GM18502 (cell line): ENCODE measurements at regions not wholly inside any gene's neighbourhood (a gene's known extent, or its start where the extent isn't known, plus 50 kb on each side); places are given as distances from the start of the nearest gene placed in this dataset.
"Not testable (repeated sequence)": the region's sequence is repeated elsewhere in the genome, so short reads cannot be mapped to it uniquely, and the experiment has no call there.

ENCODE experiments used
- ATAC-seq: cut with Tn5 transposase; IDR thresholded peaks from one replicate; pipeline ENCODE4 v1.9.1; 2021; ENCODE audit warnings: mild to moderate bottlenecking; ENCODE audit not compliant: unreplicated experiment, poor library complexity

DNA sequence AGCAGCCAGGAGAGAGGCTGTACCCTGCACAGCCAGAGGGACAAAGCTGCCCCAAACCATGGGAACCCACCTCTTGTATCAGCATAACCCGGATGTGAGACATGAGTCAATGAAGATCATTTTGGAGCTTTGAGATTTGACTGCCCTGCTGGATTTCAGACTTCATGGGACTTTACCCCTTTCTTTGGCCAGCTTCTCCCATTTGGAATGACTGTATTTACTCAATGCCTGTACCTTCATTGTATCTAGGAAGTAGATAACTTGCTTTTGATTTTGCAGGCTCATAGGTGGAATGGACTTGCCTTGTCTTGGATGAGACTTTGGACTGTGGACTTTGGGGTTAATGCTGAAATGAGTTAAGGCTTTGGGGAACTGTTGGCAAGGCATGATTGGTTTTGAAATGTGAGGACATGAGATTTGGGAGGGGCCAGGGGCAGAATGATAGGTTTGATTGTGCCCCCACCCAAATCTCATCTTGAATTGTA is 616.2 kb downstream of the RWDD3 start:
- ATAC-seq: no peak

DNA sequence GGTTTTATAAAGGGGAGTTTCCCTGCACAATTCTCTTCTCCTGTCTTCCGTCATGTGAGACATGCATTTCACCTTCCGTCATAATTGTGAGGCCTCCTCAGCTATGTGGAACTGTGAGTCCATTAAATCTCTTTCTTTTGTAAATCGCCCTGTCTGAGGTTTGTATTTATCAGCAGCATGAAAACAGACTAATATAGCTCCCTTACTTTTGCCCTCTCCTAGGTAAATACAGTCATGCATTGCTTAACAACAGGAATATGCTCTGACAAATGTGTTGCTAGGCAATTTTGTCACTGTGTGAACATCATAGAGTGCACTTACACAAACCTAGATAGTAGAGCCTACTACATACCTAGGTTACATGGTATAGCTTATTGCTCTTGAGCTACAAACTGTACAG is 616.8 kb downstream of the RWDD3 start:
- no peak for ATAC-seq

DNA sequence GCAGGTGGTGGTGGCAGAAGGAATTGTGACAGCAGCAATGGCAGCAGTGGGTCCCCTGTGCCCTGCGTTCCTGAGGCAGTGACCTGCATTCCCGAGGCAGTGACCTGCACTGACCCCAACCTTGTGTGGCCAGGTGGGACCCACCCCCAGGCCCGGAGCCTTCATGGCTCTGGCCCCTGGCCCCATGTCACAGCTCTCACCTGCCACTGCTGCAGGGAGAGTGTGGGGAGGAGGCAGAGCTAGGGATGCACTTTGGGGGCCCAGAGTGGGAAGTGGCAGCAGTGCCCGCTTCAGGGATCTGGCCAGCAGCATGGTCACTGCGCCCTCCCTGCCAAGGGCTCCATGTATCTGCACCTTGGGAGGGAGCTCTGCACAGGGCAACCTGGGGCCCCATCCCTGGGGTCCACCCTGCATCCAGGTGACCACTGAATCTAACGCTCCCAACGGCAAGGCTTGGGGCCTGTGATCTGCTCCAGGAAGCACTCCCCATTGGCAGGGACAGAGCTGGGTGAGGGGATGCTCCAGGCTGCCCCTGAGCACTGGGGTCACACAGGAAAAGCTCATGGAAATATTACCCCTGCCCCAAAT is 618.6 kb downstream of the RWDD3 start:
- ATAC-seq: no peak

DNA sequence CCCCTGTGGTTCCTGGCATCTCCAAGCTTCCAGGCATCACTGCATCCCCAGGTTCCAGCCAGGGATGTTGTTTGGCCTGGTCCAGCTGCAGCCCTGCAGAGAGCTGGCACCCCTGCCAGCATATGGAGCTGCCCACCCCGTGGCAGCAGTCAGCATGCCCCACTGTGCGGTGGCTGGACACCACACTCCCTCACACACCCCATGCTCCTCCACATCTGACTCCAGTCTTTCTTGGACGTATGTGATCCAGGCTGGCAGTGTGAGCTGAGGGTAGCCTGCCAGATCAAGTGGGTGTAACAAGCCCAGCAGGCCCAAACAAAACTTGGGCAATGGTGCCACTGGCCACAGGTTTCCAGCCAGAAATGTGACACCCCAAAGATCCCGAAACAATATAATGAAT is 620.4 kb downstream of the RWDD3 start:
- ATAC-seq: no peak

DNA sequence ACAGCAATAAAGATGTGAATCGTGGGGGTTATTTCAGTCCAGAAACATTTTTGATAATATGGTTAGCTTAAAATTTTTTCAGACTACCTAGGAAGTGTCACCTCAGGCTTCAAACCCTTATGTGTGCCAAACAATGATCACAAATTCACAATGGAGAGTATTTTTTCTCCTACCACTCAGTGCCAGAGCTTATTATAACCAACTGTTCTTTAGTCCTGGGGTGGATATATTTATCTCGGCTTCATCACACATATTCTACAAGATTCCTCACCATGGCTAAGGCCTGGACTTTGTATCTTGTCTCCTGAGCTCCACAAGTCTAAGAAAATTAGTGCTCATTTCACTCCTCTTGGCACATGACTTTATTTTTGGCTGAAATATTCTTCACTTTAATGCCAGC is 629.1 kb downstream of the RWDD3 start:
- no peak for ATAC-seq

DNA sequence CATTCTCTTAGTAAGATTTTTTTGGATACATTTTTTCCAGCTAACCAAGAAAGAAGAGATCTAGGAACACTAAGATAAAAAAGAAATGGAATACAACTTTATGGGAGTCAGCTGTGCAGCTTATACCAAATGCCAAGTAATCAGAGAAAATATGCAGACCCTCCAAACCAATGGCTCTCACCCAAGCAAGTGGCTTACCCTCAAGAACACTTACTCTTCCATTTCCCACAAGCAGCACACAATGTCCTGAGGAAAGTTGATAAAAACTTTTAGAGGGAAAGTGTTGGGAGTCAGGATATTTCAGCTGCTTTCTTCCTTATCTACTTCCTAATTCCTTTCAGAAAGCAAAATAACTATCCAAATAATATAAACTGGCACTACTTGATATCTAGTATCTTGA is 631.8 kb downstream of the RWDD3 start:
- ATAC-seq: no peak

DNA sequence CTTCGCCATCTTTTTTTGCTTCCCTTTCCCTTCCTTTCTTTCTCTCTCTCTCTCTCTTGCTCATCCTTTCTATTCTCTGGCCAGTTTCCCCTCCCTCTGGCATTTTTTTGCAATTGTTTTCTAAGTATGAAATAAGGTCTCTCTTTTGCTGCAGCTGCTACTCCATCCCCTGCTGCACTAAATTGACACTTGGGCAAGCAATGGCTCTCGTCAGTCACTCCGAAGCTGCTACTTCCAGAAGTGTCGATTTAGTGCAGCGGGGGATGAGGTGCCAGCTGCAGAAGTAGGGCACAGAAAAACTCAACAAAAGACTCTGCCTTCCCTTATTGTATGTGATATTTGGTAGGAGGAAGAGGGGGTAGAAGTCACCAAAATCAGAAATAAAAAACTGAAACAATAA is 642.3 kb downstream of the RWDD3 start:
- ATAC-seq: no peak

DNA sequence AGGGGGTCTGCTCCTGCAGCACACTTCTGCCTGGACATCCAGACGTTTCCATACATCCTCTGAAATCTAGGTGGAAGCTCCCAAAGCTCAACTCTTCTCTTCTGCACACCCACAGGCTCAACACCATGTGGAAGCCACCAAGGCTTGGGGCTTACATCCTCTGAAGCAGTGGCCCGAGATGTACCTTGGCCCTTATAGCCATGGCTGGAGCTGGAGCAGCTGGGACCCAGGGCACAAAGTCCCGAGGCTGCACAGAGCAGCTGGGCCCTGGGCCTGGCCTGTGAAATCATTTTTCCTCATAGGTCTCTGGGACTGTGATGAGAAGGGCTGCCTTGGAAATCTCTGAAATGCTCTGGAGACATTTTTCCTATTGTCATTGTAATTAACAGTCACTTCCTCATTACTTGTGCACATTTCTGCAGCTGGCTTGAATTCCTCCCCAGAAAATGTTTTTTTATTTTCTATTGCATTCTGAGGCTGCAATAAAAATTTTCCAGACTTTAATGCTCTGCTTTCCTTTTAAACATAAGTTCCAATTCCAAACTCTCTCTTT is 645.6 kb downstream of the RWDD3 start:
- ATAC-seq: no peak

DNA sequence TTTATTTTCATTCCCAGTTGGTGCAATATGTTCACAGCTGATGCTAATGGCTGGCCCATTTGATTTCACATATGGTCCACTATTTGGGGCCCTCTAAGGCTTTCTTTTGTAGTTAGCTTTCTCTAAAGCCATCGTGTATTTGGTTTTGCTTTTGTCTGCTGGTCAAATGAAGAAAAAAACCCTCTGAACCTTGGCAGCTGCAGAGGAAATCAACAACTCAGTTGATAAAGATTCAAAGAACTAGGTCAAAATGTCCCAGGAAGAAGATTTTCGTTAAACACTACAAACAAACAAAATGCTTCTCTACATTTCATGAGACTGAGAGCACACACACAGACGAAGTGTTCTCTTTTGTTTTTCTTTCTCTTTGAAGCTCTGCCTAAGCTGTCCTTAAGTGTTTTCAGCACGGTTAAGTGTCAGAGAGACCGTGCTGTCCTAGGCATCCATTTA is 655.0 kb downstream of the RWDD3 start:
- no peak for ATAC-seq

DNA sequence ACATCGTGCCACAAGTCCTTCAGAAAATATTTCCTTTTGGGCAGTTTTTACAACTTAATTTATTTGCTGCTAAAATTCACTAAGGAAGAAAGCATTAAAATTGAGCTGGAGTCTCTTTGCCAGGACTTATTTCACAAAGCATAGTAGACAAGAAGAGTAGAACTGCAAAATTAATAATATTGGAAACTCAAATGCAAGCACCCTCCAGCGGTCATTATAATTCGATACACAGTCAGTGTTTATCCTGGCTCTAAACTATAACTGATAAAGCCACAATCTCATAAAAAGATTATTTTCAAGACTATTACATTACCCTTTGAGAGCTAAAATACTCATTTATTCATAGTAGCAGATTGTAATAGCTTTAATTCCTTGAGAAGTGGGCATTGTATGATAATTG is 655.4 kb downstream of the RWDD3 start:
- ATAC-seq: no peak

DNA sequence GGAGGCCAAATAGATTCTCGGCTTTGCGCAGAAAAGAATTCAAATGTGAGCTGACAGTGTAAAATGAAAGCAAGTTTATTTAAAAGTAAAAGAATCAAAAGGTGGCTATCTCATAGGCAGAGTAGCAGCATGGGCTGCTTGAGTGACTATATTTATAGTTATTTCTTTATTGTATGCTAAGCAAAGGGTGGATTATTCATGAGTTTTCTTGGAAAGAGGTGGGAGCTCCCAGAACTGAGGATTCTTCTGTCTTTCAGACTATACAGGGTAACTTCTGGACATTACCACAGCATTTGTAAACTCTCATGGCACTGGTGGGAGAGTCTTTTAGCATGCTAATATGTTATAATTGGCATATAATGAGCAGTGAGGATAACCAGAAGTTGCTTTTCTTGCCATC is 659.9 kb downstream of the RWDD3 start:
- ATAC-seq: no peak

DNA sequence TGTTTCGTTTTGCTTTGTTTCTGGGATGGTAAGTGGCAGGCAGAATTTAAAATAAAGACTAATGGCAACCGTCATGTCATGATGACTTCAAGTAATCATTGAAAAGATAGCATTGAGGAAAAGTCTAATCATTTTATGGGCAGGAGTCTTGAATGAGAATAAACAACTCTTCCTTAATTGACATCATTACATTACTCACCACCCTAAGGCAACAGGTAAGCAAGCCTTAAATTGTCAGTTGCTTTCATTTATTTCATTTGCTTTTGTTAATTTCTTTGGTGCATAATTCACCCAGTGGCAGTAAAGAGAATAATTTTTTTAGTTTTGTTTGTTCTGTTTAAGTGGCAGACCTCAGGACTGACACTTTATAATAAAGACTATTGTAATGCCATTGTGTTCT is 669.0 kb downstream of the RWDD3 start:
- no peak for ATAC-seq

DNA sequence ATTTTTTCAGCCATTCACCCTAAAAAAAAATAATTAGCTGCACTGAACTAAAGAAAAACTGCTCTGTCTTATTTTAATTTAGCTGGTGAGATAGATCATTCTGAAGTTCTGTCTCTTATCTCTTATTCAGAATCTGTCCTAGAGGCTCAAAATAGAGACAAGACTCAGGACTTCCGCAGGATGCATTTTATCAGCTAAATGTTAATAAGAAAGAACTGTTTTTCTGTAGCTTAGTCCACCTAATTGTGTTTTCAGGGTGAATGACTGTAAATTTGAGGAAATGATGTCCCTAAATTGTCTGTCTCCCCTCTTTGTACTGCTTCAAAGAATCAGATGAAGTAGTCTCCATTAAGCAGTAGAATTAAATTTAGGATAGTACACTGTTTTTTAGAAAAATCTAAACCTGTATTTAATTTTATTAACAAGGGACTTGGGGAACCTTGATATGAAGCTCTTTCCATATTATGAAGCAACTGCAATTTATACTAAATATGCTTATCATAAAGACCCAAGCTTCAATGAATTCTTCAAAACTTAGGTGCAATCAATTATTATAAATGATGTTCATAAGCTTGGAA is 671.9 kb downstream of the RWDD3 start:
- ATAC-seq: no peak

DNA sequence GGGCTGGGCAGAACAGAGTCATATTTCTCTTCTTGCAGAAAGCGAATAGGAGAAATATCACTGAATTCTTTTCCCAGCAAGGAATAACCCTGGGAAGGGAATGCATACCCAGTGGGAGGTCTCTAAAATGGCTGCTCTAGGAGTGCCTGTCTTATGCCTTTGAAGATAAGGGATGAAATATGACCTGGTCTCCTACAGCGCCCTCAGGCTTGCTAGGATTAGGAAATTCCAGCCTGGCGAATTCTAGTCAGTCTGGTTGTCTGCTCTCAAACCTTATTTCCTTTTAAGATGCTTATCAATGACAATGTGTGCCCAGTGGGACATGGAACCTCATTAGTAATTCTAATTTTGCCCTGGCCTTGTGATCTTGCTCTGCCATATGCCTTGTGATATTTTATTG is 677.7 kb downstream of the RWDD3 start:
- not testable (repeated sequence) for ATAC-seq

DNA sequence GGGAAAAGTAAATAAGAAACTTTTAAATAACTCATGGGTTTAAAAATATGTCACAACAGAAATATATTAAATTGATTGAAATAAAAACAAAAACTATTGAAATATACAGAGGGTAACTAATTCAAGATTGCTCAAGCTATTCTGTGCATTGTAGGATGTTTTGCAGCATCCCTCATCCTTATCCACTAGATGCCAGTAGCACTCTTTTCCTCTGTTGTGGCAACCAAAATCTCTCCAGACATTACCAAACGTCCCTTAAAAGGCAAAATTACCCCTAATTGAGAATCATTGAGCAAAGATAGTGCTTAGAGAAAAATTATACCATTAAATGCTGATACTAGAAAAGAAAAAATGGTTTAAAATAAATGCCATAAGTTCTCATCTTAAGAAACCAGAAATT is 682.6 kb downstream of the RWDD3 start:
- no peak for ATAC-seq

DNA sequence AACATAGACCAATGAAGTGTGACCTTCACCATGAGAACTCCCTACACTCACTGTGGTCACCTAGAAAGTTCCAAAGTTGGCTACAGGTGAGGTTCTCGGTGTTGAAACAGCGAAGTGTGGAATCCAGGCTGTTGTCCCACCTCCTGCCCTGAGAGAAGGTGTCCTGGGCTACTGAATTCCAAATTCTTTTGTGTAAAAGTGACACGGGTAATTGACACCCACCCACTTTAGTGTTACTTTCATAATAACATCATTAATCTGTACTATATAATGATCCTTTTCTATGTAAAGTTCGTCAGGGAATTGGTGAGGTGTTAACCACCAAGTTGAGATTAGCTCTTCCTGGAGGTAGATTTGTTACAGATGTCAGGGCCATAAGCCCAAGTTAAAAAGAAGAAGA is 690.7 kb downstream of the RWDD3 start:
- ATAC-seq: no peak

DNA sequence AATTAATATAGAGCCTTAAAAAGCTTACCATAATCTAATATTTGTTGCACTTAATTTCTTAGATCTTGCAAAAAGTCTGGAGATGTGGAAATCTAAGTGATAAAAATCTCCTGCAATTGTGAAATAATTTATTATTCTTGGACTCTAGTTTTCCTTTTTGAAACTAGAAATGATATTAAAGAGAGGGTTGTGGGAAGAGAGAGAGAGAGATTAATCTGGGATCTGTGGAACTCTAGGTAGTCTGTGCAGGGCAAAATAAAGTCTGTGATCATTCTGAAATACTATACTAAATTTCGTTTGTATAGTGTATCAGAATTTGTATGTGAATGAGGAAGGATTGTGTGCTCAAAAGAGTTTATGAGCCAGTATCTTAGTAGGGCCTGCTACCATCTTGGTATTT is 692.3 kb downstream of the RWDD3 start:
- ATAC-seq: no peak

DNA sequence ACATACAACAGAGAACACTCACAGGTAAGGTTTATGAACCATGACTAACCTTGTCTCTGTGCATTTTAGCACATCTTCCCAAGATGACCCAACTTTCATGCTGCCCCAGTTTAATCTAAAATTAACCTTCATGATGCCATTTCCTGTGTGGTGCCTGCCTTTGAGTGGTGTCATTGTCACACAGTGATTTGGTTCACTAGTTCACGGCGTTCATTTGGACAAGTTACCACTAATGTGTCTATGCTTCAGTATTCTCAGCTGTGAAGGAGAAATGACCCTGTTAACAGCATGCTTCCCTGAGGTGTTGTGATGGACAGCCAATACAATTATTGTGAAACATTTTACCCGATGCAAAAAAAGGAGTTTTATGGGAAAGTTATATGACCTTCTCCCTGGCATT is 693.1 kb downstream of the RWDD3 start:
- ATAC-seq: no peak

DNA sequence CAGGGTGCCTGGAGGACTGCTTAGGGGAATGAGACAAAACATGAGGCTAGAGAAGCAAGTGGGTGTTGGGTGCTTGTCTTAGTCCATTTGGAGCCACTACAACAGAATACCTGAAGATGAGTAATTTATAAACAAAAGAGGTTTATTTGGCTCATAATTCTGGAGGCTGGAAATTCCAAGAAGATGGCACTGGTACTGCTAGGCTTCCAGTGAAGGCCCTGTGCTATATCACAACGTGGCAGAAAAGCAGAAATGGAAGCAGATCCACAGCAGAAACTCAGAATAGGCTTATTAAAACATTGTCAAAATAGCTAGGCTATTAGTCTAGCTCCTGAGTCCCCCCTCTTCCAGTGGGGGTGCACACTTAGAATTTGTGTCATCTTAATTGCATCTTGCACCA is 701.7 kb downstream of the RWDD3 start:
- ATAC-seq: no peak

DNA sequence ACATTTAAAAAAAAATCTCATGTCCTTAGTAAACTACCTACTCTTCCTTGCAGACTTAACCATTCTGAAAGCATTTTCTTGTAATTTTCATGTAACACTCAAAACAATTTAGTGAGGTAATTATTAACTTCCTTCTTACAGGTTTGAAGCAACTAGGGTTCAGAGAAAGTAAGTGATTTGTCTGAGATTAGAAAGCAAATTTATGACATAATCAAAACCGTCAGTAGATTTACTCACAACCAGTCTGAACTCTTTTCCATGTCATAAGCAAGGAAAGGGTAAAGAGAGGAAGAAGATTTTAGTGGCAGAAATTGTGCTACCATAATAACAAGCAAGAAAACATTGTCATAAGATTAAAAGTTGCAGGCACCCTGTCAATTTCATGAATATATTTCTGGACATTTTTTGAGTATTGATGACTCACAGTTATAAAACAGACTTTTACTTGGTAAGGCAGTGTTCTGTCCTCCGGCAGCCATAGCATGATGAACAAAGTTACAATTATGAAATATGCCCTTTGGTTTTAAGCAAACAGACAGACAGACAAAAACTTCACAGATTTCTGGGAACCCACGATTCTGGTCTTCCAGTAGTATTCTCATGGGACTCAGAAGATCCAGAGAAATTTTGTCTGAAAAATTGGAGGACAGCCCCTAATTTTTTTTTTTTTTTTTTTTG is 707.2 kb downstream of the RWDD3 start:
- ATAC-seq: no peak

DNA sequence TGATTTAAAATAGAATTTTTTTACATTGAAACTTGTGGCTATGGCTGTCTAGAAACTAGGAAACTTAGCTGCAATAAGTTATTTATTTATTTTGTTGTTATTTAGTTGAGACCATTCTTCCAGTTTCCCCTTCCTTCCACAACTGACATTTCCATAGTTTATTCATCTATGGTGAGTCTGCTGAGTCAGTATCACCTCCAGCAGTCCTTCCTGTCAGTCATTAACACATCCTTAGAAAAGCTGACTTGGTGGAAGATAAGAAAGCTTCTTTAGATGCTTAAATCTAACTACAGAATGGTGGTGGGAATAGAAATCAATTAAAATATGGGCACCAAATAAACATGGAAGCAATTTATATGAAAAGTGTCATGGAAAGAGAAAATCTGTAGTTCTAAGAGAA is 714.0 kb downstream of the RWDD3 start:
- ATAC-seq: no peak
